Hepatocyte (in vitro differentiated cells): ENCODE measurements at regions not wholly inside any gene's neighbourhood (a gene's known extent, or its start where the extent isn't known, plus 50 kb on each side); places are given as distances from the start of the nearest gene placed in this dataset.

Experiments used
- EZH2 ChIP-seq: fragments of 200-600 bp; sonication (generic); IDR thresholded peaks from 2 replicates; pipeline ENCODE4 v1.6.1; 2016; ENCODE audit warnings: antibody characterized with exemption, mild to moderate bottlenecking, borderline replicate concordance
- TF ChIP-seq, protein P1 (sequence below): fragments of 200-600 bp; sonication (generic); IDR thresholded peaks from 2 replicates; pipeline ENCODE4 v1.5.1; 2016; ENCODE audit warnings: antibody characterized with exemption, mild to moderate bottlenecking; ENCODE audit not compliant: poor library complexity

DNA sequence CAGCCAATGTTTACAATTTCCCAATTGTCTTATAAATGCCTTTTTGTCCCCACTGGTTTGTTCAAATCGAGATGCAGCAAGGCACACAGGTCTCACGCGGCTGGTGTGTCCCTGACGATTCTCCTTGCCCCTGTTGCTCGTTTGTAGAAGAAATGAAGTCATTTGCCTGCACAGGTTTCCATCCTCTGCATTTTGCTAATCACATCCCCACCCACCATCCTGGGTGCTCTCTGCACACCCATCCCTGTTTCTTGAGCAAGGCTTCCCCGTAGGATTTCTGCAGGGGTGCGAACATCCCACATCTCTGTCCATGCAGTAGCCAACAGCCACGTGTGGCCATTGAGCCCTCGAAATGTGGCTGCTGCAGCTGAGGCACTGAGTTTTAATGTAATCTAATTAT lies 59.8 kb upstream of the SOX1 start:
- TF ChIP-seq, protein P1, sequence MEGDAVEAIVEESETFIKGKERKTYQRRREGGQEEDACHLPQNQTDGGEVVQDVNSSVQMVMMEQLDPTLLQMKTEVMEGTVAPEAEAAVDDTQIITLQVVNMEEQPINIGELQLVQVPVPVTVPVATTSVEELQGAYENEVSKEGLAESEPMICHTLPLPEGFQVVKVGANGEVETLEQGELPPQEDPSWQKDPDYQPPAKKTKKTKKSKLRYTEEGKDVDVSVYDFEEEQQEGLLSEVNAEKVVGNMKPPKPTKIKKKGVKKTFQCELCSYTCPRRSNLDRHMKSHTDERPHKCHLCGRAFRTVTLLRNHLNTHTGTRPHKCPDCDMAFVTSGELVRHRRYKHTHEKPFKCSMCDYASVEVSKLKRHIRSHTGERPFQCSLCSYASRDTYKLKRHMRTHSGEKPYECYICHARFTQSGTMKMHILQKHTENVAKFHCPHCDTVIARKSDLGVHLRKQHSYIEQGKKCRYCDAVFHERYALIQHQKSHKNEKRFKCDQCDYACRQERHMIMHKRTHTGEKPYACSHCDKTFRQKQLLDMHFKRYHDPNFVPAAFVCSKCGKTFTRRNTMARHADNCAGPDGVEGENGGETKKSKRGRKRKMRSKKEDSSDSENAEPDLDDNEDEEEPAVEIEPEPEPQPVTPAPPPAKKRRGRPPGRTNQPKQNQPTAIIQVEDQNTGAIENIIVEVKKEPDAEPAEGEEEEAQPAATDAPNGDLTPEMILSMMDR, result no peak
- no peak for TF ChIP-seq EZH2
